WTC11 (cell line): ENCODE measurements at regions not wholly inside any gene's neighbourhood (a gene's known extent, or its start where the extent isn't known, plus 50 kb on each side); places are given as distances from the start of the nearest gene placed in this dataset.

Experiments
- ATAC-seq: fragments of 200-7000 bp; cut with Tn5 transposase; 2 replicates; pipeline ENCODE4 v1.10.0; 2021; ENCODE audit warnings: mild to moderate bottlenecking, moderate library complexity
- CTCF ChIA-PET: fragments of 300-600 bp; sonication (Branson Sonifier 250); formaldehyde crosslinking; loops from one replicate; lab custom pipeline; 2021; ENCODE audit warnings: antibody characterized with exemption; lab: Charles Lee
- POLR2A ChIA-PET: fragments of 350-600 bp; sonication (Branson Sonifier 250); formaldehyde crosslinking; loops from one replicate; lab custom pipeline; 2021; ENCODE audit warnings: antibody characterized with exemption; lab: Charles Lee
- DNase-seq: peaks from one replicate; pipeline ENCODE4 v3.0.0; 2021; ENCODE audit warnings: low spot score
- H3K27ac Mint-ChIP-seq: 2 replicates; pipeline ENCODE4 v1.8.0; 2021; ENCODE audit warnings: mixed read lengths
- H3K27me3 Mint-ChIP-seq: 2 replicates; pipeline ENCODE4 v1.8.0; 2021; ENCODE audit warnings: low read depth, mild to moderate bottlenecking, moderate library complexity, mixed read lengths
- H3K36me3 Mint-ChIP-seq: 2 replicates; pipeline ENCODE4 v1.8.0; 2021; ENCODE audit warnings: mixed read lengths
- H3K4me1 Mint-ChIP-seq: 2 replicates; pipeline ENCODE4 v1.8.0; 2022; ENCODE audit warnings: mixed read lengths
- H3K4me3 Mint-ChIP-seq: 2 replicates; pipeline ENCODE4 v1.8.0; 2021; ENCODE audit warnings: mild to moderate bottlenecking, moderate library complexity, mixed read lengths
- H3K9me3 Mint-ChIP-seq: 2 replicates; pipeline ENCODE4 v1.8.0; 2021; ENCODE audit warnings: mixed read lengths
- ATF3 ChIP-seq: sonication (generic); formaldehyde crosslinking; conservative IDR thresholded peaks from 2 replicates; pipeline ENCODE4 v1.8.1; 2022; ENCODE audit warnings: mild to moderate bottlenecking, missing genetic modification reagents
- CBFB ChIP-seq: sonication (generic); formaldehyde crosslinking; IDR thresholded peaks from 2 replicates; pipeline ENCODE4 v1.8.1; 2022; ENCODE audit warnings: mild to moderate bottlenecking, low read depth, missing genetic modification reagents
- CREB1 ChIP-seq: sonication (generic); formaldehyde crosslinking; IDR thresholded peaks from 2 replicates; pipeline ENCODE4 v1.8.0; 2023; ENCODE audit warnings: mild to moderate bottlenecking, missing genetic modification reagents
- HMGXB4 ChIP-seq: sonication (generic); formaldehyde crosslinking; IDR thresholded peaks from 2 replicates; pipeline ENCODE4 v1.8.1; 2023; ENCODE audit warnings: mild to moderate bottlenecking, moderate library complexity, missing genetic modification reagents
- JUN ChIP-seq: sonication (generic); formaldehyde crosslinking; IDR thresholded peaks from 2 replicates; pipeline ENCODE4 v1.8.0; 2023; ENCODE audit warnings: mild to moderate bottlenecking, missing genetic modification reagents
- NR2C2 ChIP-seq: sonication (generic); formaldehyde crosslinking; IDR thresholded peaks from 2 replicates; pipeline ENCODE4 v1.8.0; 2022; ENCODE audit warnings: mild to moderate bottlenecking, missing genetic modification reagents
- PRRX2 ChIP-seq: fragments of 250-450 bp; sonication (Bioruptor Pico); IDR thresholded peaks from 2 replicates; pipeline ENCODE4 v1.8.0; 2021; ENCODE audit warnings: mild to moderate bottlenecking
- SOX15 ChIP-seq: fragments of 250-450 bp; sonication (Bioruptor Pico); IDR thresholded peaks from 2 replicates; pipeline ENCODE4 v1.9.0; 2021; ENCODE audit warnings: mild to moderate bottlenecking
- TP53 ChIP-seq: sonication (generic); formaldehyde crosslinking; IDR thresholded peaks from 2 replicates; pipeline ENCODE4 v1.8.1; 2023; ENCODE audit warnings: mild to moderate bottlenecking, missing genetic modification reagents
- ZNF121 ChIP-seq: sonication (generic); formaldehyde crosslinking; IDR thresholded peaks from 2 replicates; pipeline ENCODE4 v1.8.0; 2023; ENCODE audit warnings: missing genetic modification reagents
- ZNF317 ChIP-seq: sonication (generic); formaldehyde crosslinking; IDR thresholded peaks from 2 replicates; pipeline ENCODE4 v1.8.1; 2023; ENCODE audit warnings: low read depth, mild to moderate bottlenecking, moderate library complexity, missing genetic modification reagents, borderline replicate concordance
- ZNF396 ChIP-seq: fragments of 250-450 bp; sonication (Bioruptor Pico); IDR thresholded peaks from 2 replicates; pipeline ENCODE4 v1.8.0; 2021; ENCODE audit warnings: mild to moderate bottlenecking, moderate library complexity, borderline replicate concordance
- ZNF416 ChIP-seq: fragments of 250-450 bp; sonication (Bioruptor Pico); IDR thresholded peaks from 2 replicates; pipeline ENCODE4 v1.9.0; 2021; ENCODE audit warnings: mild to moderate bottlenecking, inconsistent platforms
- TF ChIP-seq, protein P1 (sequence below): sonication (generic); formaldehyde crosslinking; IDR thresholded peaks from 2 replicates; pipeline ENCODE4 v1.8.0; 2022; ENCODE audit warnings: mild to moderate bottlenecking, missing genetic modification reagents
- TF ChIP-seq, protein P2 (sequence below): fragments of 250-450 bp; sonication (Bioruptor Pico); conservative IDR thresholded peaks from 2 replicates; pipeline ENCODE4 v1.9.0; 2021; ENCODE audit warnings: mild to moderate bottlenecking
- TF ChIP-seq, protein P3 (sequence below): fragments of 250-450 bp; sonication (Bioruptor Pico); IDR thresholded peaks from 2 replicates; pipeline ENCODE4 v1.9.0; 2021; ENCODE audit warnings: mild to moderate bottlenecking

GRCh38 chr1:188958461-188959115 lies 1519.1 kb downstream of the BRINP3 start (continued):
- TF ChIP-seq ZNF396 (CRISPR knock-in tag) (no peak), ZNF317 (CRISPR knock-in tag) (no peak)
- TF ChIP-seq, protein P1, sequence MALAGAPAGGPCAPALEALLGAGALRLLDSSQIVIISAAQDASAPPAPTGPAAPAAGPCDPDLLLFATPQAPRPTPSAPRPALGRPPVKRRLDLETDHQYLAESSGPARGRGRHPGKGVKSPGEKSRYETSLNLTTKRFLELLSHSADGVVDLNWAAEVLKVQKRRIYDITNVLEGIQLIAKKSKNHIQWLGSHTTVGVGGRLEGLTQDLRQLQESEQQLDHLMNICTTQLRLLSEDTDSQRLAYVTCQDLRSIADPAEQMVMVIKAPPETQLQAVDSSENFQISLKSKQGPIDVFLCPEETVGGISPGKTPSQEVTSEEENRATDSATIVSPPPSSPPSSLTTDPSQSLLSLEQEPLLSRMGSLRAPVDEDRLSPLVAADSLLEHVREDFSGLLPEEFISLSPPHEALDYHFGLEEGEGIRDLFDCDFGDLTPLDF, result no peak

DNA sequence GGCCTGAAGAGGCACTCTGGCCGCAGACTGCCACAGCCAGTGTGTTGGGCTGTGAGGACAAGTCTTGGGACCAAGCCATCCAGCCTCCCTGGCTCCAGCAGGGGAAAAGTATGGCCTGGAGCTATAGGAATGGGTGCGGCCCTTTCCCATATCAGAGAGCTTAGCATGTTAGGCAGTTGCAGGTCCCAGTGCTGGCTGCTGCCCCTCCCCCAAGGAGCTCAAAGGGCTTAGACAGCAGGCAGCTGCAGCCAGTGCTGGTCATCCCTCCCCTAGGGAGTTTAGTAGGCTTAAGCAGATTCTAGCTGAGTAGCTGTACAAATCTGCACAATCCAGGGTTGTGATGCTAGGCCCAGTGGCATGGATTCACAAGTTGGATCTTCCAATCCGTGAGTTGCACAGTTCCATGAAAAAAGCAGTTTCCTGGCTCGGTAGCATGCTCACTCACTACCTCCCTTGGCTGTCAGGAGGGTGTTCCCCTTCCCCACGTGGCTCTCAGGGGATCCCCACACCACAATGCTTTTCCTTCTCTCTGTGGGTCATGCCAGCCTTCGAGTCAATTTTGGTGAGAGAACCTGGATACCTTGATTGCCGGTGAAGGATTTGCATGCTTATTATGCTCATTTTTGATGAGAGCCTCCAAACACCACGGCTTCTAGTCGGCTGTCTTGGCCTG lies 1490.8 kb downstream of the BRINP3 start:
- H3K36me3 Mint-ChIP-seq, result no peaks in the 10 kb centered on the region
- TF ChIP-seq JUN (CRISPR knock-in tag), result no peak
- TF ChIP-seq SOX15 (CRISPR knock-in tag), result no peak
- TF ChIP-seq CBFB, result no peak
- no peak for TF ChIP-seq PRRX2
- TF ChIP-seq ZNF121 (CRISPR knock-in tag), result no peak
- no peak for TF ChIP-seq ZNF396 (CRISPR knock-in tag)
- TF ChIP-seq, protein P2, sequence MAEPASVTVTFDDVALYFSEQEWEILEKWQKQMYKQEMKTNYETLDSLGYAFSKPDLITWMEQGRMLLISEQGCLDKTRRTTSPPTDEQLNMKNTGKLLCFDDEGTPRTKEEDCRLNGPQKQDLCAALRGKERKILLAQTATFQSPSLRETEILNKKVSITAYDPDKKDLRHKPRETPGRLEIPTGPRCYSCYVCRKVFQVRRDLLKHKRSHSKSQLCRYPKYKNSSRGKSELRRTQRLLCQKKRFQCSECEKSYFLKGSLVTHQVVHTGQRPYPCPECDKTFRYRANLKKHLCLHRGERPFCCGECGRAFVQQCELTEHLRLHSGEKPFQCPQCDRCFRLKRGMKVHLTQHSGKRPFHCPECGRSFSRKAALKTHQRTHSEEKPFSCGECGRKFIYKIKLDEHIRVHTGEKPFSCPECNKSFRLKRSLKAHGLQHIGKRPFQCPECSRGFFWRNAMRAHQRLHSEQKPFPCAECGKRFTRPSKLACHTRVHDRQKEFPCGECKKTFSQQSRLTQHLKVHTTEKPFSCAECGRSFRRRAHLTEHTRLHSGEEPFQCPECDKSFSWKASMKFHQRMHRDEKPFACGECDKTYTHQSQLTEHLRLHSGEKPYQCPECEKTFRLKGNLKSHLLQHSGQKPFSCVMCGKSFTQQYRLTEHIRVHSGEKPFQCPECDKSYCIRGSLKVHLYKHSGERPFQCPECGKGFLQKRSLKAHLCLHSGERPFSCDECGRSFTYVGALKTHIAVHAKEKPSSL, result no peak
- TF ChIP-seq, all 79 proteins: peak for 0
- Mint-ChIP-seq H3K4me1 (peaks cover 11% of the 10 kb centered on the region), H3K4me3 (no peak overlapping the region), H3K27me3 (no peaks in the 10 kb centered on the region; the same call in 1 of the 2 replicates), H3K27ac (no peak overlapping the region), H3K9me3 (peaks cover 17% of the 10 kb centered on the region)
- ChIA-PET CTCF (no interaction called here), POLR2A (no interaction called here)
- peak; percentile 63 for ATAC-seq
- peak; percentile 21 for DNase-seq

DNA sequence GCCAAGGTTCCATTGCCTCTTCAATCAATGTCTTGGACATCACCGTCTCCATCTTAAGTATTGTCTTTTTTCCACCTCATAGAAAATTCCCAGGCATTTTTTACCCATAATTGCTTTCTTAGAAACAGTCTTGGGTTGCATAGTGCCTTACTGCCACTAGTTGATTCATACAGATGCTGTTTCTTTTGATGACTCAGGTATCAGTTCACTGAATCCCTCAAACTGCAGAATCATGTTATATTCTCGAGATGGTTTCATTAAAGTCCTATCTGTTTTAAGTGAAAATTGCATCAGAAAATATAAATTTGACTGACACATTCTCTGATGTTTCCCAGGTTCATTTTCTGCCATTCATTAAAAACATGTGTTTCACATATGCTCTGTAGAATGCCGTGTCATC lies 1489.1 kb downstream of the BRINP3 start:
- H3K36me3 Mint-ChIP-seq, result no peaks in the 10 kb centered on the region
- peaks cover 13% of the 10 kb centered on the region for H3K9me3 Mint-ChIP-seq
- DNase-seq (no peak), ATAC-seq (no peak)
- TF ChIP-seq ZNF416 (CRISPR knock-in tag) (no peak), ATF3 (CRISPR knock-in tag) (no peak), NR2C2 (no peak), TP53 (CRISPR knock-in tag) (no peak), CREB1 (no peak), HMGXB4 (CRISPR knock-in tag) (no peak), ZNF317 (CRISPR knock-in tag) (no peak)
- TF ChIP-seq, protein P3, sequence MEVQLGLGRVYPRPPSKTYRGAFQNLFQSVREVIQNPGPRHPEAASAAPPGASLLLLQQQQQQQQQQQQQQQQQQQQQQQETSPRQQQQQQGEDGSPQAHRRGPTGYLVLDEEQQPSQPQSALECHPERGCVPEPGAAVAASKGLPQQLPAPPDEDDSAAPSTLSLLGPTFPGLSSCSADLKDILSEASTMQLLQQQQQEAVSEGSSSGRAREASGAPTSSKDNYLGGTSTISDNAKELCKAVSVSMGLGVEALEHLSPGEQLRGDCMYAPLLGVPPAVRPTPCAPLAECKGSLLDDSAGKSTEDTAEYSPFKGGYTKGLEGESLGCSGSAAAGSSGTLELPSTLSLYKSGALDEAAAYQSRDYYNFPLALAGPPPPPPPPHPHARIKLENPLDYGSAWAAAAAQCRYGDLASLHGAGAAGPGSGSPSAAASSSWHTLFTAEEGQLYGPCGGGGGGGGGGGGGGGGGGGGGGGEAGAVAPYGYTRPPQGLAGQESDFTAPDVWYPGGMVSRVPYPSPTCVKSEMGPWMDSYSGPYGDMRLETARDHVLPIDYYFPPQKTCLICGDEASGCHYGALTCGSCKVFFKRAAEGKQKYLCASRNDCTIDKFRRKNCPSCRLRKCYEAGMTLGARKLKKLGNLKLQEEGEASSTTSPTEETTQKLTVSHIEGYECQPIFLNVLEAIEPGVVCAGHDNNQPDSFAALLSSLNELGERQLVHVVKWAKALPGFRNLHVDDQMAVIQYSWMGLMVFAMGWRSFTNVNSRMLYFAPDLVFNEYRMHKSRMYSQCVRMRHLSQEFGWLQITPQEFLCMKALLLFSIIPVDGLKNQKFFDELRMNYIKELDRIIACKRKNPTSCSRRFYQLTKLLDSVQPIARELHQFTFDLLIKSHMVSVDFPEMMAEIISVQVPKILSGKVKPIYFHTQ, result no peak
- TF ChIP-seq, all 79 proteins: peak for 0
- H3K27me3 Mint-ChIP-seq, result no peaks in the 10 kb centered on the region; the same call in 1 of the 2 replicates
- H3K4me3 Mint-ChIP-seq, result no peak overlapping the region
- POLR2A ChIA-PET, result no interaction called here
- H3K4me1 Mint-ChIP-seq, result peaks cover 20% of the 10 kb centered on the region
- H3K27ac Mint-ChIP-seq, result no peak overlapping the region
- CTCF ChIA-PET, result no interaction called here
